HT-29 (cell line): ENCODE measurements at regions not wholly inside any gene's neighbourhood (a gene's known extent, or its start where the extent isn't known, plus 50 kb on each side); places are given as distances from the start of the nearest gene placed in this dataset.
A peak's percentile ranks its signal among the peaks of the same experiment; 100 is the strongest.

Source experiments
- DNase-seq: peaks from one replicate; pipeline ENCODE4 v3.0.0-alpha.2; 2015; ENCODE audit warnings: low spot score

DNA sequence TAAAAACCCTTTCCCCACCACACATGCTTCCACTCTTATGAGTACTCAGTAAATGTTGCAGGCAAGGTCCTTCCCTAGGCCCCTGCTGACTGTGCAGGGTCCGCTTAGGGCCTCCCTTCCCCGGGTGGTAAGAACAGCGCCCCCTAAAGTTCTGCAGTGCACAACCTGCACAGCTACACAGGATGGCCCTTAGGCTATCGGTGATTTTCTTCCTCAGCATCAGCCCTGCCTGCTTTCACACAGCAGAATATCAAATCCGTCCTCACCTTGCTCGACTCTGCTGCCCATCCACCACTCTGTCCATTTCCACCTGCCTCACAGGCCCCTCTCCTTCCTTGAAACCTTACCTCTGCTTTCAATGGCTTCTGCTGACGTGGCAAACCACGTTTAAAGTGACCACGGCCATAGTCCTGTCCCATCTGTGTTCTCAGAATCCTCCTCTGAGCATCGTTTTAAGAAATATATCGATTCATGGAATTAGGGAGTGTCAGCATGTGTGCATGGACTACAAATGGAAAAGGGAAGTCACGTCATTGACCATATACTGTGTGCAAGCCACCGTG lies 51.4 kb upstream of the TMEM132E start:
- DNase-seq: no peak

DNA sequence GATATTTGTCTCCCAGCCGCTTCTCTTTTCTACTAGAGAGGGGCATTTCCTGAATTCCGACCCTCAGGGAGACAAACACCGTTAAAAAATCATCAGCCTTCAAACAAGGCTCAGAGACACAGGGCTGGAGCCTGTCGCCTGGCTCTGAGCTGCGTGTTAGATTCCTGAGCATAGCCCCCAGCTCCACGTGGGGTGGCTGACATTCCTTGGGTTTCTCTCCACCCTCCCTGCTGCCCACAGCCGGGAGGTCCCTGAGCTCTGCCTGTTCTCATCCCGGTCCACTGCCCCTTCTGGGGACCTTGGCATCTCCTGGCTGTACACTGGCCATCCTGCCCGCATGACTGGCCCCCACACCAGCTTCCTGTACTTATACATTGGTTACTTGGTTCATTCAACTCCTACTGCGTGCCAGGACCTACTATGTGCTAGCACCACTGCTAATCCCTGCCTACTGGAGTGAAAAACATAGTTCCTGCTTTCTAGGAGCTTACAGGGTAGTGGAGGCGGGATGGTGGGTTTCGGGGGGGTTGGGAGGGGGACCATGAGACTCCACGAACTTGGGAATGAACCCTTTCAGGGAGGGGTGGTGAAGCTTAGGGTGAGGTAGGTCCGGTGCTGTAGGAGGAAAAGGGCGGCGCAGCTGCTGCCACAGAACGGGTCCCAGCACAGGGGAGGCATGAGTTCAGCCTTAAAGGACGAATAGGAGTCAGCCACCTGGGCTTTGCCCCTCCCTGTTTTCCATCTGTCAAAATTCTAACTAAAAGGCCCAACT lies 52.1 kb upstream of the TMEM132E start:
- no peak for DNase-seq

GRCh38 chr17:34525651-34526050 lies 53.7 kb upstream of the TMEM132E start:
- DNase-seq: no peak

DNA sequence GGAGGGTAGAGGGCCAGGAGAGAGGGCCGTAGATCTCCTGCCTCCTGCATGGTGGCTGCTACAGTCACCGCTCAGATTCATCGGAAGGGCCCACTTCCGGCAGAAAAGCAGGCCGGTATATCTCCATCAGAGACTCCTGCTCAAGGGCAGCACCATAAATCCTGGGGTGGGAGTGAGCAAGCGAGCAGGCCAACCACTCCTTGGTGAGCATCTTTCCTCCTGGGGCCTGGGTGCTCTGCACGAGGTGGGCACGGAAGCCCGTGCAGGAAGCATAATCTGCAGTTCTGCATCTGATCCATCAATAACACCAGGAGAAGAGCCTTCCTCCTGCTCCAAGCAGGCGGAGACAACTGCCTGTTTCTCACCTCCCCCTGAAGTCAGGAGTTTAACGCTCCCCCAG lies 57.4 kb upstream of the TMEM132E start:
- no peak for DNase-seq

DNA sequence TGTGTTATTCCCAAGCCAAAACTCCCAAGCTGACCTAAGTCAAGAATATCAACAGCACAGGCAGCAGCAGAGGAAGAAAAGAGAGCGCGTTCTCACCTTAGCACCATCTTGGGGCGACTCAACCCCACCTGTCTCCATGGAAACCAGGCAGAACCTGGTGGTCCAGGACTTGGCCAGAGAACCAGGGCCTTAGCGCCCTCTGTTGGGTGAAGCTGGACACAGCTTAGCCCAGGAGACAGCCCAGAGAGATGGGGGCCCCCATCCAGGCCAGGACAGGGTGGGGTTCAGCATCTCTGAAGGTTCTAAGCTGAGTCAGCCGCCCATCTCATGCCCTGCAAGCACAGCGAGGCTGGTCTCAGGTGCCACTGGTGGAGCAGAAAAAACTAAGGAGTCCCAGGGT lies 60.1 kb upstream of the TMEM132E start:
- DNase-seq: peak; percentile 31

DNA sequence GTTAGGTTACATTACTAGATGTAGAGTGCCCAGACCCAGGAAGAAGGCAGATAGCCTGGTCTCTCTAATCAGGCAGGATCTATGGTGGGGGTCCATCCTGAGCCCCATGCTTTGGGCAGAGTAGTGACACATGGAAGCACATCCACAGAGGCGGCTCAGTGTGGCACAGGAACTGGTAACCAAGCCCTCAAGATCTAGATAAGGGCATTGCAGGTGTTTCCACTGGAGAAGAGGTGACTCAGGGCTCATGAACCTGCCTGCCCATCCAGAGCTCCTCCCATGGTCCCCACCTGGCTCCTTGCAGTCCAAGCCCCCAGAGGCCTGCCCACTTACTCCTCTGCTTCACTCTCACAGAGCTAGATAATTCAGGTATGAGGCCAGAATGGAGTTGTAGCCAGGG lies 62.0 kb upstream of the TMEM132E start:
- DNase-seq: no peak

DNA sequence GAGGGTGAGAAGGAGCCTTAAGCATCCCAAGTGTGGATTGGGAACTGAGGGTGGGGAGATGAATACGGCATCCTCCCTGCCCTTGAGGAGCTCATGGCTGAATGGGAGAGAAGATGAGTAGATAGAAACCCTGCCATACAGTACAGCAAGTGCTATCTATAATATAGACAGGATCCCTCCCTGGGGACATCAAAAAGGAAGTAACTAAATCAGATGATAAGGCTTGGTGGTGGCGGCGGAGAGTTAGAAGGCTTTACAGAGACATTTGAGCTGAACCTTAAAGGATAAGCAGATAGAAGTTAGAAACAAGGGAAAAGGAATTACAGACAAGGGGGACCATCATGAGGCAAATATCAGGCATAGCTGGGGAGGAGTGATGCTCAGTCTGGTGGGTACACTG lies 67.5 kb upstream of the TMEM132E start:
- no peak for DNase-seq

- no peak for DNase-seq
Measured at GRCh38 chr17:34511265-34511664, 68.1 kb upstream of the TMEM132E start.

- DNase-seq: no peak
Measured at GRCh38 chr17:34504814-34505484, 74.4 kb upstream of the TMEM132E start.

- no peak for DNase-seq
Measured at GRCh38 chr17:34503528-34504195, 75.7 kb upstream of the TMEM132E start.

DNA sequence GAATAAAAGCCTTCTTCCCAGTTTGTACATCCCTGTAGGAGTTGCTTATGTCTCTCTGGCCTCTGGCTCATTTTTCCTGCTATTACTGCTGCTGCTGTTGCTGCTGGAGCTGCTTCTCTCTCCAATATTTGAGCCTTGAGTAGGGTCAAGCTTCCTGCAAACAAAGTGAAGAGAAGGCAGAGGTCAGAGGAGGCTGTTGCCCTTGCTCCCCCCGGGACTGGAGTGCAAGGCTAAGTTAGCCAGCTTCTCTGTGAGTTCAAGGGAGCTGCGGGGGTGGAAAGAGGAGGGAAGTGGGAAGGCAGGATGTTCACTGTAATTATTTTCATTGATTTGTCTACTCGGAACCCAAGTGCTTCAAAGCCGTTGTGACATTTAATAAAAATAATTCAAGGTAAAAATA lies 77.0 kb upstream of the TMEM132E start:
- no peak for DNase-seq

DNA sequence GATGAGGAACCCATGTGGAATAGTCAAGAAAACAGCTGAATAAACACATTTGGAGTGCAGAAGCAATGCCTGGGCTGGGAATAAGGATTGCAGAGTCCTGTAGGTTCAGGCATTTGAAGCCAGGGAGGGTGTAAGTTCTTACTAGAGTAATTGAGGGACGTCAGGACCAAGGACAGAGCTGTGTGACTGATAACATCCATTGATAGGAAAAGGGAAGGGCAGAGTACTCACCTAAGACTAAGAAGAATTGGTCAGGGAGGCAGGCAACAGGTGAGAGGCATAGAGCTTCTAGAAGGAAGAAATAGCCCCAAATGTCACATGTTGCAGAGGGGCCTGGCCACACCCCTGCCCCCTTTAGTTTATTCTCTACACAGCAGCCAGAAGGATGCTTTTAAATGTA lies 79.8 kb upstream of the TMEM132E start:
- DNase-seq: peak; percentile 66

- no peak for DNase-seq
Measured at GRCh38 chr17:34493917-34494316, 85.5 kb upstream of the TMEM132E start.

DNA sequence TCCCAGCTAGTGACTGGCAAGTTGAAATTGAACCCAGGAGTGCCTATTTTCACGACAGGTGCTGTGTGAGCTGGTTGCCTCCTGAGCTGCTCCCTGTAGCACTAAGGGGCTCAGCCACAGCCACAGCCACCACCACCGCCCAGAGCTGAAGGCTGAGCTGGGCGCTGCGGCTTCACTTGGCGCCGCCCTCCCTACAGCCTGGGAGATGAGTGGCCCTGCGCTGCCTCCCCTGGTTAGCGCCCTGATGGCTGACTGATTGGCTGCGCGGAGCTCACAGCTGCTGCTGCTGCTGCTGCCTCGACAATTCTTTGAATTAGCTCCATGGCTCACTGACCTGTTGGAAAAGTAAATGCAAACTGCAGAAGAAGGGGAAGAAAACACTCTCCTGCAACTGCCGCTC lies 91.8 kb upstream of the TMEM132E start:
- DNase-seq: no peak

DNA sequence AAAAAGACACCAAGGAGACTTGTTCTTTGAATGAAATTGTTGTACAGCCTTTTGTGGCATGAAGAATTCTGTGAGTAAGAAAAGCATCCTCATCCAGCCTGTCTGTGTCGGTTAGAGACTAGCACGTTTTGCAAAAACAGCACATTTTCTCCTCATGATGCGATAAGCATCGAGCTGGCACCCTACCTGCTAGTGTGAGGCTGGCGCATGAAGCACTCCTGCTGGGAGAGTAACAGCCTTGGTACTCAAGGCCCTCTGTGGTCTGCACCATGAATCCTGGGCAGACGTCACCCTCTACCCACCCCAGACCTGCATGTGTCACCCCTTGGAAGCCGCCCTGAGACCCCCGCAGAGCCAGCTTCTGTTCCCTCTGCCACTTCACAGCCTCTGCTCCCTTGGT lies 92.6 kb upstream of the TMEM132E start:
- DNase-seq: no peak

GRCh38 chr17:34485999-34486398 lies 93.4 kb upstream of the TMEM132E start:
- DNase-seq: no peak

DNA sequence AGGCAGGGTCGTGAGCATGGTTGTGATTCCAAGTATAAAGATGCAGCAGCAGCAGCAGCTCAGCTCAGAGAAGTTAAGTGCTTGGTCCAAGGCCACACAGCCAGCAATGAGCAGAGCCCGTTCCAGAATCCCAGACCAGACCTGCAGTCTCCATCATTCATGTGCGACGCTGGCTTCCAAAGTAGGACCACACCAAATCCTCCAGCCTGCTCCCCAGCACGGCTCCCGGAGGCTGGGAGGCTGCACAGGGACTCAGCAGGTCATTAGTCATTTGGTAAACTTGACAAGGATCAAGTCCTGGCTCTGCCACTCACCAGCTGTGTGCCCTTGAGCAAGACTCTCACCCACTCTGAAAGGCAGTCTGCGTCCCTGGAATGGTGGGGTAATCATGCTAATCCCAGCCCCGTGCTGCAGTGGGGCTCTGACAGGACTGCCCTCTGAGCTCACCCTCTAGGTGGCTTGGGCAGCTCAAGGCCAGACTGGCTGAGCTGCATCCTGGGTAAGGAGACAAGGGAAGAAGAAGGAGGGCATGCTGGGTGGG lies 95.1 kb upstream of the TMEM132E start:
- DNase-seq: no peak

DNA sequence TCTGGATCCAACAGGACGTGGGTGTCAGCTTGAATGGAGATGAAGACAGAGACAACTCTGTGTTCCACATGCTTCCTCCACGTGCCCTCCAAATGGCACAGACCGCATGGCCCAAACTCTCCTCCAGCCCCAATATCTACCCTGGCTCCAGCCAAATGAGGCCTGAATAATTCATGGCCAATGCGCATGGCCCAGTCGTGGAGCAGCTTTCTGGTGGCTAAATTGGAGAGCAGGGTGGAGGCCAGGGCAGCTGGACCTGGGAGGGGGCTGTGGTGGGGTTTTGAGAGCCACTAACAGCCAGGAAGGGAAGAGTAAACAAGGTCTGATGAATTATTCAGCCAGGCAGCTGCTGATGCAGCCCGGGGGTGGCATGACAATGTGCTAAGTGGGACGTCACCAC lies 96.7 kb upstream of the TMEM132E start:
- no peak for DNase-seq

- DNase-seq: no peak
Measured at GRCh38 chr17:34481779-34482178, 97.6 kb upstream of the TMEM132E start.

DNA sequence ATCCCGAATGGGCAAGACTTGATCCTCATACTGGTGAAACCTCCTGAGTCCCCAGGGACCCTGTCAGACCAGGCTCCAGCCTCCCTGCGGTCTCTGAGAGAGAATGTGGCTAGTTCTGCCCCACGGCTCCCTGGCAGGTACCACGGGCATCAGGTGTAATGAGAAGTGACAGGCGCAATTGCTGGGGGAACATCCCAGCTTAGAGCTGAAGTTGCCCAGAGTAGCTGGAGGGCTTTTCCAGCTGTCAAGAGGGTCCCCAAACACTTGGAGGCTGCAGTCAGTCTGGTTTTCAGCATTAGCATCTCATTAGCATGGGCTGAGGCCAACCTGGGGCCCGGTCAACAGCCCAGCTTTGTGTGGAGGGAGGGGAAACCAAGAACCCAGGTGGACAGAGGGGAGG lies 100.0 kb upstream of the TMEM132E start:
- no peak for DNase-seq

- DNase-seq: no peak
Measured at GRCh38 chr17:34478244-34478643, 101.1 kb upstream of the TMEM132E start.

GRCh38 chr17:34475296-34475695 lies 104.1 kb upstream of the TMEM132E start:
- no peak for DNase-seq
